GM10266 (cell line): ENCODE measurements at regions not wholly inside any gene's neighbourhood (a gene's known extent, or its start where the extent isn't known, plus 50 kb on each side); places are given as distances from the start of the nearest gene placed in this dataset.

Experiments
- DNase-seq: peaks from one replicate; pipeline ENCODE4 v3.0.0; 2012; ENCODE audit errors: extremely low spot score
- CTCF ChIP-seq: IDR thresholded peaks from 2 replicates; pipeline ENCODE4 v1.5.1; 2012; ENCODE audit warnings: mild to moderate bottlenecking, low read depth; ENCODE audit not compliant: control insufficient read depth, insufficient read depth; ENCODE audit errors: missing control alignments

- no peak for DNase-seq
- no peak for TF ChIP-seq CTCF
Observed at GRCh38 chr3:126292318-126293070, 64.7 kb downstream of the KLF15 start.

DNA sequence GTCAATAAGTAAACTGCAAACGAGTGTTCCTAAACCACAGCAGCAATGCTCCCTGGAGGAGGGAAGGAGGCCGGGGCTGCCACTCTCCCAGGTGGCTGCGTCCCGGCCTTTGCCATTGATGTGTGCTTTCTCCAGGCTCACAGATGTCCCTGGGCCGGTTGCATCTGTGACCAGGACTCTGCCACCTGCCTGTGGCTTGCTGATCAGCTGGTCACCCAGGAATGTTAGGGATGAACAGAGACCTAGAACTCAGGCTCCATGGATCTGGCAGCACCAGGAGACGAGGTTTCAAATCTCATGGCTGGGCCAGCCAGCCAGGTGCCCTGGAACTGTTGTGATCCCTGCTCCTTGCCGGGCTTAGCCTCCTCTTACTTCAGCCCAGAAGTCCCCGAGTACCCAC is 65.7 kb downstream of the KLF15 start:
- no peak for DNase-seq
- no peak for TF ChIP-seq CTCF

- no peak for DNase-seq
- TF ChIP-seq CTCF = no peak
Observed at GRCh38 chr3:126291061-126291460, 66.1 kb downstream of the KLF15 start.

- no peak for DNase-seq
Observed at GRCh38 chr3:126290325-126290724, 66.9 kb downstream of the KLF15 start.

GRCh38 chr3:126289096-126289495 is 68.1 kb downstream of the KLF15 start:
- TF ChIP-seq CTCF = no peak
- no peak for DNase-seq

More at GRCh38 chr3:126290325-126290724, 66.9 kb downstream of the KLF15 start:
- no peak for TF ChIP-seq CTCF

DNA sequence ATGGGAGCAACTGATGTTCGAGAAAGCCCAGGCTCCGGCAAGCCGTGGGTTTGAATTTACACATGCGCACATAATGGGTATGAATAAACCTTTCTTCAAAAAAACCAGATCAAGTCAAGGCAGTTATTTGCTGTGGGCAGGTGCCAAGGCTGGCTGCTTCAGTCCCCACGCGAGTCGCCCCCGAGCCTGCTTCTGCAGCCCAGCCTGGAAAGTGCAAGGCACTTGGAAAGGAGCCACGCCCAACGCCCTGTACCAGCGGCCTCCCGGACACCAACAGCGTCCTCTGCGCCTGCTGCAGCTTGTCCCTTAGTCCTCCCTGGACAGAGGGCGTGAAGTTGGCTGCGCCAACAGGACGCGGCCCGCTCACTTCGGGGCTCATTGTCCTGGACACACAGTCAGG is 68.9 kb downstream of the KLF15 start:
- no peak for TF ChIP-seq CTCF
- DNase-seq = no peak

DNA sequence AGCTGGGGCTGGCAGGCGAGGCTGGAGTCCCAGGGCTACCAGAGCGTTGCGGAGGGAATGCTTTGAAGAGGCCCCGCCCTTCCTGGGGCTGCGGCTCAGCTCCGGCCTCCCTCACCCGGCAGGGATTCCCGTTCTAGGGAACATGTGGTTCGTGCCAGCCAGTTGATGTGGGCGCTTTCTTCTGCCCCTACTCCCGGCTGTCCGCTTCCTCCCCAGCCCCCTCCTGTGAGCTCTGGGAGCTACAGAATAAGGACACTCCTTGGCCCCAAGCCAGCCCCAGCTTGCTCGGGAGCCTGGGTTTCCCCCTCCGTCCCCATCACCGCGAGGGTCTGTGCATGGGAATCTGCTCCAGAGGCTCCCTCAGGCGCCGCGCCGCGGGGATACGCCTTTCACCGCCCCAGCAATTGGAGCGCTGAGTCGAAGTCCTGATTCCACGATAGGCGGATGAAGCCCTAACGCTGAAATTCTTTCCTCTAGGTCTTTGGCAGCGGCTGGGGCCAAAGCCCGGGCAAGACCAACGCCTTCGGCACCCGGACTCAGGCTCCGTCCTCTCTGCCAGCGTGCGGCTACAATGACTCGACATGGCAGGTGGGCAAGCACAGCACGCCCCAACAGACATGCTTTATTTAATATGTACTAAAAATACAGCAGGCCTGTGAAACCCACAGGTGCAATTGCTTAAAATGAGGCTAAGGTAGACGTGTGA is 69.5 kb downstream of the KLF15 start:
- no peak for TF ChIP-seq CTCF
- DNase-seq = no peak
